ENCODE measurements at regions not wholly inside any gene's neighbourhood (a gene's known extent, or its start where the extent isn't known, plus 50 kb on each side); places are given as distances from the start of the nearest gene placed in this dataset.
A peak's percentile ranks its signal among the peaks of the same experiment; 100 is the strongest.
"Not testable (repeated sequence)": the region's sequence is repeated elsewhere in the genome, so short reads cannot be mapped to it uniquely, and the experiment has no call there.

- in situ Hi-C loops (cut with MboI; ENCODE audit: low pct_unique_long_range_greater_than_20kb, low sequenced_read_pairs) = no loop called here
- DNase-seq = no peak
Observed at GRCh38 chr12:87491598-87491997, 537.6 kb downstream of the C12orf50 start.

DNA sequence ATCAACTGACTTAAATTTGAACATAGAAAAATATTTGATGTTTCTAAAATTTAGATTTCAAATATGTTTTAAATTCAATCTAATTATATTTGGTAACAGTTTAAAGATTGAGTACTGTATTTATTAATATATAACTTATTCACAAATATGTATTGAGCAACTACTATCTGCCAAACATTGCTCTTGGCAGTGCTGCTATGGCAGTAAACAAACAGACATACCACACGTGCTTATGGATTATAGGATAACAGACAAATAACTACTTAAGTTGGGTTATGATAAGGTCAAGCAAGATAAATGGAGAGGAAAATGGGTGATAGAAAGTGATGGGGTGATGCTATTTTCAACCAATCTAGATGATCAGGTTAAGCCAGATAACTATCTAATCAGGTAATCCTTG, 538.1 kb downstream of the C12orf50 start:
- DNase-seq = no peak
- in situ Hi-C loops (cut with MboI; ENCODE audit: low pct_unique_long_range_greater_than_20kb, low sequenced_read_pairs) = no loop called here

- DNase-seq = no peak
Observed at GRCh38 chr12:87469295-87469694, 559.9 kb downstream of the C12orf50 start.

DNA sequence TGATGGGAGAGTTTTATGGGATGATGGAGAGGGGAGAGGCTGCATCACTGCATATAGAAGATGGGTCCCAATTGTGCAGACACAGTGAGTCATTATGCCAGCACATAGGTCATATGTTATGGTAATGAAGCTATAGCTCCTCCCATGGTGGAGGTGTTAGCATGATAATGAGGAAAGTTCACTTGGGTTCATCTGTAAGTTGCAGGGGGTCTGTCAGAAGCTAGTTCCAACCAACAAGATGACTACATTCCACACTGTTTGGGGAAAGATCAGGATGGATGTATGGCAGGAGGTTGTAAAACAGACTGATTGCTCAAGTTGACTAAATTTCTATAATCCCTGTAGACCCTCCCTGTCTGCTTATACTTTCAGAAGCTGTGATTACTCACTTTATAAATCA, 561.3 kb downstream of the C12orf50 start:
- no peak for DNase-seq
- in situ Hi-C loops (cut with MboI; ENCODE audit: low pct_unique_long_range_greater_than_20kb, low sequenced_read_pairs) = no loop called here

More at GRCh38 chr12:87469295-87469694, 559.9 kb downstream of the C12orf50 start:
- in situ Hi-C loops (cut with MboI; ENCODE audit: low pct_unique_long_range_greater_than_20kb, low sequenced_read_pairs) = no loop called here

- no peak for DNase-seq
- in situ Hi-C loops (cut with MboI; ENCODE audit: low pct_unique_long_range_greater_than_20kb, low sequenced_read_pairs) = no loop called here
Observed at GRCh38 chr12:87464565-87464964, 564.6 kb downstream of the C12orf50 start.

DNA sequence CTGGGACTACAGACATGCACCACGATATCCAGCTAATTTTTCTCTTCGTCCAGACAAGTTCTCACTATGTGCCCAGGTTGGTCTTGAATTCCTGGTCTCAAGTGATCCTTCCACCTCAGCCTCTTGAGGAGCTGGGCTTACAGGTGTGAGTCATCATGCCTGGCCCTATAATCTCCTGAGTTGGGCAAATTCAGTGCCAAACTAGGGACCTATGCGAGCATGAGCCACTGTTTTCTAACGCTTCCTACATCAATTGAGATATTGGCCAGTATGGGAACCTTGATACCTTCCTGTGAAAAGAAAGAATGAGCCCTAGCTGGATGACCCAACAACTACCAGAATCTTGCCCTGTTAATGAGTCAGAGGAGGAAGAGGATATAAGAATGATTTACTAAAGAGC, 585.2 kb downstream of the C12orf50 start:
- DNase-seq = no peak
- in situ Hi-C loops (cut with MboI; ENCODE audit: low pct_unique_long_range_greater_than_20kb, low sequenced_read_pairs) = no loop called here

DNA sequence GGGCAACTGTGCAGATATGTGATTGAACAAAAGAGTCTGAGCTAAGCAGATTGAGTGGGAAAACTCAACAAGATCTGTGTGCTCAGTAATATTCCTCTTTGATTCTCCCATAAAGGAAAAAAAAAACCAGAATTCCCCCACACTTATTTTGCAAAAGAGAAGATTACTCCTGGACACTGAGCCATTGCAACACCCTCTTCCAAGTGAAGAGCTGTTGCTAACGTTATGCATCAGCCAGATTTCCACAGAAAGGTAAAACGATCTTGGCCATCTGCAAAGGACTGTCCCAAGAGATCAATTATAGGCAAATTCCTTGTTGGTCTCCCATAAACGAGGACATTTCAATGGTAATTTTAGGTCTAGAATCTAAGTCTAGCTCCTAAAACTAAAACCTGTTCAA, 587.7 kb downstream of the C12orf50 start:
- no peak for DNase-seq
- in situ Hi-C loops (cut with MboI; ENCODE audit: low pct_unique_long_range_greater_than_20kb, low sequenced_read_pairs) = no loop called here

GRCh38 chr12:87439990-87440827, 589.0 kb downstream of the C12orf50 start:
- DNase-seq = no peak
- in situ Hi-C loops (cut with MboI; ENCODE audit: low pct_unique_long_range_greater_than_20kb, low sequenced_read_pairs) = no loop called here

DNA sequence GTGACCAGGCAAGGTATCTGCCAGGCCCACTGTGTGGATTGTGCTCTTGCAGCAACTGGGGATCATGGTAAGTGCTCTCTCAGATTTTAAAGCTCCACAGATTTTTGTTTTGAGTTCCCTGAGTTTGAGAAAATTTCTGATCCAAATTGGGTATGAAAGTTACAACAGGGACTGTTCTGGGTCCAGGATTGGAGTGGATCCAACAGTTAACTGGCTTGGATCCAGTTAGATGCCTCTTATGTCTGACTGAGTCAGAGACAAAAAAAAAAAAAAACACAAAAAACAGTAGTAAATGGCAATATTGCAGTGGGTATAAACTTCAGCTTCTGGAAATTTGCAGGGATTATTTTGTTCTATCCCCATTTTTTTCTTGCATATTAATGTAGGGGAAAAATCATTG, 598.8 kb downstream of the C12orf50 start:
- DNase-seq = no peak
- in situ Hi-C loops (cut with MboI; ENCODE audit: low pct_unique_long_range_greater_than_20kb, low sequenced_read_pairs) = no loop called here

- DNase-seq = no peak
- in situ Hi-C loops (cut with MboI; ENCODE audit: low pct_unique_long_range_greater_than_20kb, low sequenced_read_pairs) = no loop called here
Observed at GRCh38 chr12:87428701-87429277, 600.4 kb downstream of the C12orf50 start.

DNA sequence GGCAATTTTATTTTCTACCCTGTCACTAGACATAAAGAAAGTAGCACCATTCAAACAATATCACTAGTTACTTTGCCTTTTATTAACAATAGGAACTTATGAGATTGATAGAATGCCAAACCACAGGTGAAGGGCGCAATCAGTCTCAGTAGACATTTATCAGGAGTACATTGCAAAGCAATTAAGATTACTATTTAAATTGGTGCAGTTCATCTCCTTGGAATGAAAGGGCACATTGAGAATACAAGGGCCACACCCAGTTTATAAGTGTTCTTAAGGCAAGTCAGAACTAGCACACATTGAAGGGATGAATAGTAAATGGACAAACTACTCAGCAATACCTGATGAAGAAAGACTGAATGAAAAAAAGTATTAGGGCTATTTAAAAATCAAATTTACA, 601.4 kb downstream of the C12orf50 start:
- in situ Hi-C loops (cut with MboI; ENCODE audit: low pct_unique_long_range_greater_than_20kb, low sequenced_read_pairs) = no loop called here
- DNase-seq = no peak

DNA sequence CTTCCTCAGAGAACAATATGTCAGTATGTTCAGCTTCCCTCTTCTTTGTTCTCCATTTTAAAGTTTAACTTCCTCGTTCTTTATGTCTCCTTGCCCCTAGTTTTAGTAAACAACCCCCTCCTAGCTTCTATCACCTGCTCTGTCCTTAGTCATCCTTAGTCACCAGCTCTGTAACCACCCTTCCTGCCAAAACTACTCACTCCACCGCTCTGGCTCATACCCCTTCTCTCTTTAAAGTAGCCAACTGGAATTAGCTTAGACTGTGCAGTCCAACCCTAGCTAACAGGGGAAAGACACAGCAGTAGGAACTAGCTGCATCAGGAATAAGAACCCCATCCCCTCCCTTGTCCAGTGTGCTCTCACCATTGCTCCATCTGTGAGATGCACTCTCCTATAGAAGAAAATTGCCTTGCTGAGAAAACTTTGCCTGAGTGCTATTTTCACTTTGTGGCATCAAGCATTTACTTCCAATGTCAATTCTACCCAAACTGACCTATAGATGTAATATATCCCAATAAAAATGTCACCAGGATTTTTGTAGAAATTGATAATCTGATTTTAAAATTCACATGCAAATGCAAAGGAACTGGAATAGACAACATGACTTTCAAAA, 603.2 kb downstream of the C12orf50 start:
- in situ Hi-C loops (cut with MboI; ENCODE audit: low pct_unique_long_range_greater_than_20kb, low sequenced_read_pairs) = no loop called here
- DNase-seq = peak; percentile 34

DNA sequence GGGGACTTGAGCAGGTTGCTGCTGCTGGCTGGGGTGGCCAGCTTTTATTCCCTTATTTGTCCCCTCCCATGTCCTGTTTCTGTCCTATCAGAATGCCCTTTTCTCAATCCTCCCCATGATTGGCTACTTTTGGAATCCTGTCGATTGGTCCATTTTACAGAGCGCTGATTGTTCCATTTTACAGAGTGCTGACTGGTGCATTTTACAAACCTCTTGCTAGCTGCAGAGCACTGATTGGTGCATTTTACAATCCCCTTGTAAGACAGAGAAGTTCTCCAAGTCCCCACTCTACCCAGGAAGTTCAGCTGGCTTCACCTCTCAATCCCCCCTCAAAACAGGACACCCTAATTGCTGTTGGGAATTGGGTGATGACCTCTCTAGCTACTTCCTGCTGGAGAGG, 608.0 kb downstream of the C12orf50 start:
- in situ Hi-C loops (cut with MboI; ENCODE audit: low pct_unique_long_range_greater_than_20kb, low sequenced_read_pairs) = not testable (repeated sequence)

GRCh38 chr12:87413784-87414183, 615.4 kb downstream of the C12orf50 start:
- in situ Hi-C loops (cut with MboI; ENCODE audit: low pct_unique_long_range_greater_than_20kb, low sequenced_read_pairs) = no loop called here

More for the DNA sequence above, 608.0 kb downstream of the C12orf50 start:
- not testable (repeated sequence) for DNase-seq

GRCh38 chr12:87406926-87407325, 622.3 kb downstream of the C12orf50 start:
- DNase-seq = no peak
- in situ Hi-C loops (cut with MboI; ENCODE audit: low pct_unique_long_range_greater_than_20kb, low sequenced_read_pairs) = no loop called here

More at GRCh38 chr12:87413784-87414183, 615.4 kb downstream of the C12orf50 start:
- no peak for DNase-seq

- in situ Hi-C loops (cut with MboI; ENCODE audit: low pct_unique_long_range_greater_than_20kb, low sequenced_read_pairs) = no loop called here
- DNase-seq = no peak
Observed at GRCh38 chr12:87405918-87406317, 623.3 kb downstream of the C12orf50 start.

DNA sequence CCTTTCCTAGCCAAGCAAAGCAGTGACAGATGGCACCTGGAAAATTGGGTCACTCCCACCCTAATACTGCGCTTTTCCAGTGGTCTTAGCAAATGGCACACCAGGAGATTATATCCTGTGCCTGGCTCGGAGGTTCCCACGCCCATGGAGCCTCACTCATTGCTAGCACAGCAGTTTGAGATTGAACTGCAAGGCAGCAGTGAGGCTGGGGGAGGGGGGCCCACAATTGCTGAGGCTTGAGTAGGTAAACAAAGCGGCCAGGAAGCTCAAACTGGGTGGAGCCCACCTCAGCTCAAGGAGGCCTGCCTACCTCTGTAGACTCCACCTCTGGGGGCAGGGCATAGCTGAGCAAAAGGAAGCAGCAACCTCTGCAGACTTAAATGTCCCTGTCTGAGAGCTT, 635.0 kb downstream of the C12orf50 start:
- DNase-seq; in situ Hi-C loops (cut with MboI; ENCODE audit: low pct_unique_long_range_greater_than_20kb, low sequenced_read_pairs): not testable (repeated sequence)

- DNase-seq = no peak
- in situ Hi-C loops (cut with MboI; ENCODE audit: low pct_unique_long_range_greater_than_20kb, low sequenced_read_pairs) = no loop called here
Observed at GRCh38 chr12:87388376-87388775, 640.8 kb downstream of the C12orf50 start.

GRCh38 chr12:87385322-87385721, 643.9 kb downstream of the C12orf50 start:
- DNase-seq = no peak
- in situ Hi-C loops (cut with MboI; ENCODE audit: low pct_unique_long_range_greater_than_20kb, low sequenced_read_pairs) = no loop called here

GRCh38 chr12:87384226-87384625, 645.0 kb downstream of the C12orf50 start:
- in situ Hi-C loops (cut with MboI; ENCODE audit: low pct_unique_long_range_greater_than_20kb, low sequenced_read_pairs) = no loop called here

More at GRCh38 chr12:87384226-87384625, 645.0 kb downstream of the C12orf50 start:
- DNase-seq = no peak
